Activated CD8-positive, alpha-beta T cell treated with anti-CD3 and anti-CD28 coated beads for 36 hours (primary cell): ENCODE measurements at regions not wholly inside any gene's neighbourhood (a gene's known extent, or its start where the extent isn't known, plus 50 kb on each side); places are given as distances from the start of the nearest gene placed in this dataset.

Source experiments
- ATAC-seq: fragments of 200-7000 bp; cut with Tn5 transposase; one replicate; pipeline ENCODE4 v1.10.0; 2021; ENCODE audit warnings: mild to moderate bottlenecking, moderate library complexity
- CTCF ChIA-PET: fragments of 350-600 bp; sonication (Branson Sonifier 250); formaldehyde crosslinking; loops from one replicate; lab custom pipeline; 2021; ENCODE audit warnings: antibody characterized with exemption; lab: Charles Lee
- POLR2A ChIA-PET: fragments of 350-600 bp; sonication (Branson Sonifier 250); formaldehyde crosslinking; loops from one replicate; lab custom pipeline; 2021; ENCODE audit warnings: antibody characterized with exemption; lab: Charles Lee
- DNase-seq: peaks from one replicate; pipeline ENCODE4 v3.0.0-alpha.2; 2020
- H3K27ac Mint-ChIP-seq: one replicate; pipeline ENCODE4 v1.8.0; 2021; ENCODE audit warnings: mild to moderate bottlenecking, mixed read lengths
- H3K27me3 Mint-ChIP-seq: one replicate; pipeline ENCODE4 v1.8.0; 2021; ENCODE audit warnings: mixed read lengths
- H3K36me3 Mint-ChIP-seq: one replicate; pipeline ENCODE4 v1.8.0; 2021; ENCODE audit warnings: low read depth, mixed read lengths
- H3K4me1 Mint-ChIP-seq: one replicate; pipeline ENCODE4 v1.8.0; 2021; ENCODE audit warnings: low read depth, mixed read lengths
- H3K4me3 Mint-ChIP-seq: one replicate; pipeline ENCODE4 v1.8.0; 2021; ENCODE audit warnings: mild to moderate bottlenecking, moderate library complexity, mixed read lengths
- H3K9me3 Mint-ChIP-seq: one replicate; pipeline ENCODE4 v1.8.0; 2021; ENCODE audit warnings: mixed read lengths
- intact Hi-C: fragments of 100-400 bp; cut with micrococcal nuclease; formaldehyde crosslinking; loops from one replicate; pipeline ENCODE4 v1.10.0; 2022
- TF ChIP-seq, protein P1 (sequence below): fragments of 200-600 bp; IDR thresholded peaks from one replicate; pipeline ENCODE4 v1.8.0; 2022; ENCODE audit warnings: antibody characterized with exemption, mild to moderate bottlenecking

DNA sequence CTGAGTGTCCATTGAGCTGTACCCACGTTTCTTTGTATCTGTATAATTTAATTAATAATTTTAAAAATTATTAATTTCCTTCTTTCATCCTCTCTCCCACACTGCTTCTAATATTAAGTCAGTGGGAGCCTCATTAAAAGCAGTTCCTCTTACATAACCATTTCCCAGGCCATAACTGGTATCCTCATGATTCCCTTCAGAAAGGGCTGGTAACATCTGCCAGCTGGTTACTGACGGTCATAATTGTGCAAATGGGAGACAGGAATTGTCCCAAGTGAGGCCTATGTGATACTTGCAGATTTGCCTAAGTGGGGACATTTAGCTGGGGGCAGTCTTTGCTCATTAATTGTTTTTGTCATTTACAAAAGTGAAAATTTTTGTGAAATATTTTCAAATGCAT is 69.0 kb upstream of the SPAG17 start:
- DNase-seq (no peak), ATAC-seq (no peak)
- TF ChIP-seq, protein P1, sequence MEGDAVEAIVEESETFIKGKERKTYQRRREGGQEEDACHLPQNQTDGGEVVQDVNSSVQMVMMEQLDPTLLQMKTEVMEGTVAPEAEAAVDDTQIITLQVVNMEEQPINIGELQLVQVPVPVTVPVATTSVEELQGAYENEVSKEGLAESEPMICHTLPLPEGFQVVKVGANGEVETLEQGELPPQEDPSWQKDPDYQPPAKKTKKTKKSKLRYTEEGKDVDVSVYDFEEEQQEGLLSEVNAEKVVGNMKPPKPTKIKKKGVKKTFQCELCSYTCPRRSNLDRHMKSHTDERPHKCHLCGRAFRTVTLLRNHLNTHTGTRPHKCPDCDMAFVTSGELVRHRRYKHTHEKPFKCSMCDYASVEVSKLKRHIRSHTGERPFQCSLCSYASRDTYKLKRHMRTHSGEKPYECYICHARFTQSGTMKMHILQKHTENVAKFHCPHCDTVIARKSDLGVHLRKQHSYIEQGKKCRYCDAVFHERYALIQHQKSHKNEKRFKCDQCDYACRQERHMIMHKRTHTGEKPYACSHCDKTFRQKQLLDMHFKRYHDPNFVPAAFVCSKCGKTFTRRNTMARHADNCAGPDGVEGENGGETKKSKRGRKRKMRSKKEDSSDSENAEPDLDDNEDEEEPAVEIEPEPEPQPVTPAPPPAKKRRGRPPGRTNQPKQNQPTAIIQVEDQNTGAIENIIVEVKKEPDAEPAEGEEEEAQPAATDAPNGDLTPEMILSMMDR = no peak
- H3K4me1 Mint-ChIP-seq = no peaks in the 10 kb centered on the region
- H3K27me3 Mint-ChIP-seq = peaks cover 3% of the 10 kb centered on the region
- no peaks in the 10 kb centered on the region for H3K9me3 Mint-ChIP-seq
- H3K36me3 Mint-ChIP-seq = no peaks in the 10 kb centered on the region
- ChIA-PET CTCF (no interaction called here), POLR2A (no interaction called here)
- no peak overlapping the region for H3K27ac Mint-ChIP-seq
- intact Hi-C loops = no loop called here
- H3K4me3 Mint-ChIP-seq = no peak overlapping the region

GRCh38 chr1:118253053-118253915 is 68.3 kb upstream of the SPAG17 start:
- no peaks in the 10 kb centered on the region for H3K9me3 Mint-ChIP-seq
- TF ChIP-seq, protein P1 = no peak
- H3K27me3 Mint-ChIP-seq = peaks cover 3% of the 10 kb centered on the region
- ChIA-PET POLR2A (interaction anchor here (0.7 kb wide), 1 partner anchor 10 kb away, joined by 3 read pairs; no protein-coding TSS in a partner anchor), CTCF (no interaction called here)
- ATAC-seq (no peak), DNase-seq (no peak)
- H3K36me3 Mint-ChIP-seq = no peaks in the 10 kb centered on the region
- intact Hi-C loops = no loop called here
- H3K4me3 Mint-ChIP-seq = no peak overlapping the region
- H3K27ac Mint-ChIP-seq = no peak overlapping the region
- H3K4me1 Mint-ChIP-seq = no peaks in the 10 kb centered on the region

DNA sequence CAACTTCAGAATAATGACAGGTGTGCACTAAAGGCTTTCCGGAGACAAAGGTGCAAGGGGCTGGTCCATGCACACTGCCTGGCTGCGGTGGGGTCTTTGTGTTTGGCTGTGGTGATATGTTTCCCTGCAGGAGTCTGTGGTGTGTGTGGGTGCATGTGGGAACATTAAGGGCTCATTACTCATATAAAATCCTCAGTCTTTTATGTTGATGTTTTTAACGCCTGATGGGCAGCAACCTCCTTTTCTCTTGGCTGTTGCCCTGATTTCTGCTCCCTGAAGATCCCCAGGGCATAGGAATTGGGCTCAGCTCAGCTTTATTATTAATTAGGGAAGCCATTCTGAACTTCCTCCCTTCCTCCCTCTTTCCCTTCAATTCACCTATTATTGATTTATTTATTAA is 67.6 kb upstream of the SPAG17 start:
- H3K36me3 Mint-ChIP-seq = no peaks in the 10 kb centered on the region
- DNase-seq (no peak), ATAC-seq (no peak)
- ChIA-PET POLR2A (interaction anchor here (0.7 kb wide), 1 partner anchor 11 kb away, joined by 3 read pairs; no protein-coding TSS in a partner anchor), CTCF (no interaction called here)
- H3K4me3 Mint-ChIP-seq = no peak overlapping the region
- no peaks in the 10 kb centered on the region for H3K4me1 Mint-ChIP-seq
- no peaks in the 10 kb centered on the region for H3K9me3 Mint-ChIP-seq
- H3K27me3 Mint-ChIP-seq = peaks cover 3% of the 10 kb centered on the region
- intact Hi-C loops = no loop called here
- no peak overlapping the region for H3K27ac Mint-ChIP-seq
- TF ChIP-seq, protein P1 = no peak

DNA sequence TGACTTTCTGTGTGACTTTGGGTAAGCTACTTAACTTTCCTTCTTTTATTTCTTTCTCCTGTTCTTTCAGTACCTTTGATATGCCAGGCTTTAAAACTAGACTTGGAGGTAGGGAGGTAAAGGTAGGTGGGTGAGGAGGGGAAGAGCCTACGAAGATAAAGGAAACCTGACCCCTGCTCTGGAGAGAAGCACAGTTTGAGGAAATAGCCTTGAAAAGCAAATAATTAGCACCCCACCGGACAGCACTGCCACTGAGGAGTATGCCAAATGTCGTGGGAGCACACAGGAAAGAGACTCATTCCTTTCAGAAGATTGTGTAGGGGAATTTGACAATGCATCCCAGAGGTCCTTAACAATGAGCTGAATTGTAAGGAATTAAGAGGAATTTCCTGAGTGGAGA is 65.2 kb upstream of the SPAG17 start:
- TF ChIP-seq, protein P1 = no peak
- H3K4me1 Mint-ChIP-seq = no peaks in the 10 kb centered on the region
- no peak overlapping the region for H3K27ac Mint-ChIP-seq
- POLR2A ChIA-PET = no interaction called here
- intact Hi-C loops = no loop called here
- H3K36me3 Mint-ChIP-seq = no peaks in the 10 kb centered on the region
- no peak for DNase-seq
- ATAC-seq = no peak
- H3K4me3 Mint-ChIP-seq = no peak overlapping the region
- H3K9me3 Mint-ChIP-seq = no peaks in the 10 kb centered on the region
- H3K27me3 Mint-ChIP-seq = peaks cover 3% of the 10 kb centered on the region
- CTCF ChIA-PET = no interaction called here

- H3K27me3 Mint-ChIP-seq = peaks cover 3% of the 10 kb centered on the region
- H3K4me1 Mint-ChIP-seq = no peaks in the 10 kb centered on the region
- ATAC-seq (no peak), DNase-seq (no peak)
- H3K36me3 Mint-ChIP-seq = no peaks in the 10 kb centered on the region
- TF ChIP-seq, protein P1 = no peak
- H3K4me3 Mint-ChIP-seq = no peak overlapping the region
- intact Hi-C loops = no loop called here
- ChIA-PET POLR2A (no interaction called here), CTCF (no interaction called here)
- H3K27ac Mint-ChIP-seq = no peak overlapping the region
- no peaks in the 10 kb centered on the region for H3K9me3 Mint-ChIP-seq
Measured at GRCh38 chr1:118249641-118250040, 64.6 kb upstream of the SPAG17 start.
